Sigmoid colon (tissue), 6 donors: ENCODE measurements at regions not wholly inside any gene's neighbourhood (a gene's known extent, or its start where the extent isn't known, plus 50 kb on each side); places are given as distances from the start of the nearest gene placed in this dataset.

Source experiments
- DNase-seq: peaks from one replicate; pipeline ENCODE4 v3.0.0-alpha.2; 2019
- H3K27ac ChIP-seq, 4 donors: fragments of 200-600 bp; sonication (generic); one replicate each; pipeline ENCODE4 v1.5.1; 2016 to 2019; ENCODE audit warnings: mild to moderate bottlenecking in 1 of 4
- H3K27me3 ChIP-seq, 3 donors: fragments of 200-600 bp; sonication (generic); one replicate each; pipeline ENCODE4 v1.5.1; 2019; ENCODE audit warnings: mild to moderate bottlenecking in 1 of 3
- H3K36me3 ChIP-seq, 4 donors: fragments of 200-600 bp; sonication (generic); one replicate each; pipeline ENCODE4 v1.5.1; 2016 to 2019
- H3K4me1 ChIP-seq, 4 donors: fragments of 200-600 bp; sonication (generic); one replicate each; pipeline ENCODE4 v1.5.1; 2017 to 2019
- H3K4me3 ChIP-seq, 4 donors: fragments of 200-600 bp; sonication (generic); one replicate each; pipeline ENCODE4 v1.5.1; 2017 to 2019; ENCODE audit warnings: mild to moderate bottlenecking in 2 of 4, moderate library complexity in 1 of 4
- H3K9me3 ChIP-seq, 4 donors: fragments of 200-600 bp in 3 of 4; sonication (generic) in 3 of 4; one replicate each; pipeline versions ENCODE4 v1.5.1 to v1.6.1; 2013 to 2019
- CTCF ChIP-seq, 4 experiments: fragments of 450-650 bp in 3 of 4; fragments of 200-600 bp in 1 of 4; IDR thresholded peaks; one replicate each; pipeline ENCODE4 v1.5.1; 2016 to 2019; ENCODE audit warnings: antibody characterized with exemption in 4 of 4, mild to moderate bottlenecking in 3 of 4, moderate library complexity in 2 of 4
- EP300 ChIP-seq, 4 donors: sonication (generic); formaldehyde crosslinking; IDR thresholded peaks; one replicate each; pipeline ENCODE4 v1.6.1; 2017; ENCODE audit warnings: antibody characterized with exemption in 4 of 4
- POLR2A ChIP-seq, 2 donors: fragments of 450-650 bp; IDR thresholded peaks; one replicate each; pipeline ENCODE4 v1.6.1; 2016; ENCODE audit warnings: antibody characterized with exemption in 2 of 2, mild to moderate bottlenecking in 2 of 2, moderate library complexity in 2 of 2
- POLR2AphosphoS5 ChIP-seq, 4 donors: sonication (generic); formaldehyde crosslinking; IDR thresholded peaks; one replicate each; pipeline ENCODE4 v1.6.1; 2017; ENCODE audit warnings: antibody characterized with exemption in 4 of 4
- WGBS, 2 donors: extraction: QIAGEN DNeasy Blood & Tissue Kit; methylation state at CpG; one replicate each; pipeline ENCODE4 v1.1.7; 2013; 5-methylcytosine and 5-hydroxymethylcytosine counted together
- intact Hi-C: fragments of 100-400 bp; cut with DNase I; formaldehyde crosslinking; loops from one replicate; pipeline ENCODE4 v1.15.1; 2023
- donor health status: healthy with polysubstance abuse.
- donor health status: healthy.

GRCh38 chr11:130995266-130995665 is 79.0 kb upstream of the SNX19 start:
- WGBS, 2 donors: 65 to 66% methylated on average over 2 of the region's 2 CpGs
- intact Hi-C loops: no loop called here

GRCh38 chr11:130997278-130997677 is 81.0 kb upstream of the SNX19 start:
- intact Hi-C loops: no loop called here
- H3K36me3 ChIP-seq: no peaks in the 10 kb centered on the region
- 21 to 43% methylated on average over 1 of the region's 1 CpG for WGBS, 2 donors
- no peaks in the 10 kb centered on the region for H3K9me3 ChIP-seq
- H3K27me3 ChIP-seq: no peaks in the 10 kb centered on the region
- no peak overlapping the region for H3K4me3 ChIP-seq
- H3K4me1 ChIP-seq: no peaks in the 10 kb centered on the region
- no peak for DNase-seq
- TF ChIP-seq CTCF (IDR thresholded peaks at IDR 0.05) (no peak), POLR2A (IDR thresholded peaks at IDR 0.05) (no peak), EP300 (IDR thresholded peaks at IDR 0.05) (no peak), POLR2AphosphoS5 (IDR thresholded peaks at IDR 0.05) (no peak)
- H3K27ac ChIP-seq: no peak overlapping the region

More at GRCh38 chr11:130995266-130995665, 79.0 kb upstream of the SNX19 start:
- no peaks in the 10 kb centered on the region for H3K36me3 ChIP-seq
- H3K27ac ChIP-seq: no peak overlapping the region
- TF ChIP-seq POLR2AphosphoS5 (IDR thresholded peaks at IDR 0.05) (no peak), CTCF (IDR thresholded peaks at IDR 0.05) (no peak), POLR2A (IDR thresholded peaks at IDR 0.05) (no peak), EP300 (IDR thresholded peaks at IDR 0.05) (no peak)
- no peak for DNase-seq
- no peaks in the 10 kb centered on the region for H3K4me1 ChIP-seq
- no peaks in the 10 kb centered on the region for H3K9me3 ChIP-seq
- H3K27me3 ChIP-seq: no peaks in the 10 kb centered on the region
- no peak overlapping the region for H3K4me3 ChIP-seq

- no peak for TF ChIP-seq POLR2AphosphoS5 (IDR thresholded peaks at IDR 0.05)
- no peak for TF ChIP-seq CTCF (IDR thresholded peaks at IDR 0.05)
- no peak for TF ChIP-seq EP300 (IDR thresholded peaks at IDR 0.05)
- TF ChIP-seq POLR2A (IDR thresholded peaks at IDR 0.05): no peak
- H3K27ac ChIP-seq: no peak overlapping the region
- no peaks in the 10 kb centered on the region for H3K27me3 ChIP-seq
- H3K4me3 ChIP-seq: no peak overlapping the region
- 19 to 38% methylated on average over 1 of the region's 1 CpG for WGBS, 2 donors
- no peak for DNase-seq
- no peaks in the 10 kb centered on the region for H3K9me3 ChIP-seq
- no peaks in the 10 kb centered on the region for H3K4me1 ChIP-seq
- no peaks in the 10 kb centered on the region for H3K36me3 ChIP-seq
- intact Hi-C loops: no loop called here
Observed at GRCh38 chr11:130999086-130999485, 82.8 kb upstream of the SNX19 start.

- no peaks in the 10 kb centered on the region for H3K36me3 ChIP-seq
- no peaks in the 10 kb centered on the region for H3K4me1 ChIP-seq
- intact Hi-C loops: no loop called here
- DNase-seq: no peak
- H3K4me3 ChIP-seq: no peak overlapping the region
- no peak overlapping the region for H3K27ac ChIP-seq
- 11 to 47% methylated on average over 3 of the region's 3 CpGs for WGBS, 2 donors
- TF ChIP-seq POLR2AphosphoS5 (IDR thresholded peaks at IDR 0.05) (no peak), CTCF (IDR thresholded peaks at IDR 0.05) (no peak), POLR2A (IDR thresholded peaks at IDR 0.05) (no peak), EP300 (IDR thresholded peaks at IDR 0.05) (no peak)
- no peaks in the 10 kb centered on the region for H3K27me3 ChIP-seq
- no peaks in the 10 kb centered on the region for H3K9me3 ChIP-seq
Observed at GRCh38 chr11:130999992-131000770, 83.9 kb upstream of the SNX19 start.

- 72 to 82% methylated on average over 6 of the region's 6 CpGs for WGBS, 2 donors
- Histone ChIP-seq H3K4me1 (no peaks in the 10 kb centered on the region), H3K27me3 (no peaks in the 10 kb centered on the region), H3K27ac (no peak overlapping the region), H3K36me3 (no peaks in the 10 kb centered on the region), H3K4me3 (no peak overlapping the region), H3K9me3 (no peaks in the 10 kb centered on the region)
- TF ChIP-seq POLR2AphosphoS5 (IDR thresholded peaks at IDR 0.05): no peak
- no peak for TF ChIP-seq EP300 (IDR thresholded peaks at IDR 0.05)
- no peak for TF ChIP-seq POLR2A (IDR thresholded peaks at IDR 0.05)
- no peak for TF ChIP-seq CTCF (IDR thresholded peaks at IDR 0.05)
- intact Hi-C loops: no loop called here
- no peak for DNase-seq
Observed at GRCh38 chr11:131002145-131002544, 85.9 kb upstream of the SNX19 start.
